ENCODE measurements at regions not wholly inside any gene's neighbourhood (a gene's known extent, or its start where the extent isn't known, plus 50 kb on each side); places are given as distances from the start of the nearest gene placed in this dataset.

DNA sequence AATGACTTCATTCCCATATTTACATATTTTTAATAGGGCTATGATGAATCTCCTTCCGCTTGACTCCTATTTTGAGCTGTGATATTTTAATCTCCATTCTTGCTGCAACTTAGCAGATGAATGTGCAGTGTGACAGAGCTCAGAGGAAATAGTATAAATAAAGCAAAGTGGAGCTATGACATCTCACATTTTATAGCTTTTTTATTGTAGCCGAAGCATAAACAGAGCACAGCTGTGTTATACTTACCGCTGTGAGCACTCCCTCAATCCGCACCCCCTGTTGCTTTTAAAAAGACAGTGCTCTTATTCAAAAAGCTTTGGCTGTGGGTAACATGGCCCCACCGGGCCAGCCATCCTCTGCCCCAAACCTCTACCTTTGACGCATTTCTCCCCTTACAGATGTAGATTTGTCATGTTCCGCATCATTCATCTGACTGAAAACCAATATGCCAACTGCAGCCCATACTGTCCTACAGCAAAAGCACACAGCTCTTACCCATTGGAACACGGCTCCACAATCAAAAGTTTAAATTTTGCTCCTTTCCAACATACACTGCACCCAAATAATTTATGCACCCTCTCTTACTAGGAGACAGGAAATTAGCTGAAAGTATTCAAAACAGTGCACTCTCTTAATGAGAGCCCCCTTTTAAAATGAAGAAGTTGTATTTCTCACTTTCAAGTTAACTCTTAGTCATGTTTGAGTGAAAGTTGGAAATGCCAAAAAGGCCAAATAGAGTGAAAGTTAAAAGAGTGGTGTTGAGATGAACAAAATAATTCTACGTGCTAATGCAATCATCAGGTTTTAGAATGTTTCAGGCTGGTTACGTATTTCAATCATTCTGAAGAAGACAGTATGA is 429.3 kb upstream of the SOX5 start:
- CTCF ChIA-PET: no interaction called here

DNA sequence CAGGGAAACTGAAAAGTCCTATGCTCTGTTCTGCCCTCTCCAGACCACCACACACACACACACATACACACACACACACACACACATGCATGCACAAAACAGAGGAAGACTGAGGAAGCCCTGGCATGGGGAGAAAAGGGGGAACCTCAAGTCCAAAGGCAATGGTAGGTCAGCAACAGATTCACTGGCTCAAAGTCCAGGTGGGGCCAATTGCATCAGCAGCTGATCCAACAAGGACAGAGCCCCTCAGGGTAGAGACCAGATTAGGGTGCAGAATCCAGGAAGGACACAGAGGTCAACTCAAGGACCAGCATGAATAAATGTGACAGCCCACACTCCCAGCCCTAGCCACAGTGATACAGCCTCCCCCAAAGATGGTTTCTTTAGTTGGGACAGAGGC is 425.0 kb upstream of the SOX5 start:
- TF ChIP-seq, protein P1, sequence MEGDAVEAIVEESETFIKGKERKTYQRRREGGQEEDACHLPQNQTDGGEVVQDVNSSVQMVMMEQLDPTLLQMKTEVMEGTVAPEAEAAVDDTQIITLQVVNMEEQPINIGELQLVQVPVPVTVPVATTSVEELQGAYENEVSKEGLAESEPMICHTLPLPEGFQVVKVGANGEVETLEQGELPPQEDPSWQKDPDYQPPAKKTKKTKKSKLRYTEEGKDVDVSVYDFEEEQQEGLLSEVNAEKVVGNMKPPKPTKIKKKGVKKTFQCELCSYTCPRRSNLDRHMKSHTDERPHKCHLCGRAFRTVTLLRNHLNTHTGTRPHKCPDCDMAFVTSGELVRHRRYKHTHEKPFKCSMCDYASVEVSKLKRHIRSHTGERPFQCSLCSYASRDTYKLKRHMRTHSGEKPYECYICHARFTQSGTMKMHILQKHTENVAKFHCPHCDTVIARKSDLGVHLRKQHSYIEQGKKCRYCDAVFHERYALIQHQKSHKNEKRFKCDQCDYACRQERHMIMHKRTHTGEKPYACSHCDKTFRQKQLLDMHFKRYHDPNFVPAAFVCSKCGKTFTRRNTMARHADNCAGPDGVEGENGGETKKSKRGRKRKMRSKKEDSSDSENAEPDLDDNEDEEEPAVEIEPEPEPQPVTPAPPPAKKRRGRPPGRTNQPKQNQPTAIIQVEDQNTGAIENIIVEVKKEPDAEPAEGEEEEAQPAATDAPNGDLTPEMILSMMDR (conservative IDR thresholded peaks at IDR 0.05; ENCODE audit: low read depth): no peak
- no peak for DNase-seq (ENCODE audit: low spot score)
- ChIA-PET CTCF (no interaction called here), POLR2A (ENCODE audit: low non-redundant PET) (no interaction called here)
- H3K27ac ChIP-seq: no peak overlapping the region

More for the DNA sequence above, 429.3 kb upstream of the SOX5 start:
- POLR2A ChIA-PET (ENCODE audit: low non-redundant PET): no interaction called here
- H3K27ac ChIP-seq: no peak overlapping the region
- no peak for DNase-seq (ENCODE audit: low spot score)
- TF ChIP-seq, protein P1 (conservative IDR thresholded peaks at IDR 0.05; ENCODE audit: low read depth): no peak

DNA sequence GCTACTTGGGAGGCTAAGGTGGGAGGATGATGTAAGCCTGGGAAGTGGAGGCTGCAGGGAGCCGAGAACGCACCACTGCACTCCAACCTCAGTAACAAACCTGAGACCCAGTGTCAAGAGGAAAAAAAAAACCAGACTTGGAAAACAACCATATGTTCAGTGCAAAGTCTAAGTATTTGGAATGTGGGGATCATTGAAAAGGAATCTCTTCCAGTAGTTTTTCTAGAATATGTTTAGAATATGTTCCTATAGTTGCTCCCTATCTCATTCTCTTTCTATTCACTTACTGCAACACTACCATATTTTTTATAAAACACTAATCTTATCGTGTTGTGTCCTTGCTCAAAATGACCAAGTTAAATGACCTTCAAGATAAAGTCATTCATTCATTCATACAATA is 423.5 kb upstream of the SOX5 start:
- no peak for DNase-seq (ENCODE audit: low spot score)
- no peak overlapping the region for H3K27ac ChIP-seq
- TF ChIP-seq, protein P1 (conservative IDR thresholded peaks at IDR 0.05; ENCODE audit: low read depth): no peak
- ChIA-PET CTCF (no interaction called here), POLR2A (ENCODE audit: low non-redundant PET) (no interaction called here)

DNA sequence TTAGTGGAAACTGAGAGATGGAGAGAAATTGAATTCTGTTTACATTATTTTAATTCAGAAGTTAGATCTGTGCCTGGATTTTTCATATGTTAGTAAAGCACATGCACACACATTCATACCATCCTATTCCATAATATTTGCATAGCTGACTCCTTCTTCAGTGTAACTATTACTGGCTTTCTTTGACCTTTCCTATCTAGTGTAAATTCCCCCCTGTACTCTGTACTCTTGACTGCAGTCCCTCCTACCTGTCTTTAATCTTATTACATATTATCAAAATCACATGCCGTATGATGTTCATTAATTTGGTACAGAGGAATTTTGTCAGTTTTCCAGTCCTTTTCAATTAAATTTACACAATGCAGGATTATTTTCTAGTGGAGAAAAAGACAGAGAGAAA is 417.0 kb upstream of the SOX5 start:
- DNase-seq (ENCODE audit: low spot score): no peak
- CTCF ChIA-PET: no interaction called here
- TF ChIP-seq, protein P1 (conservative IDR thresholded peaks at IDR 0.05; ENCODE audit: low read depth): no peak
- no peak overlapping the region for H3K27ac ChIP-seq
- POLR2A ChIA-PET (ENCODE audit: low non-redundant PET): no interaction called here

DNA sequence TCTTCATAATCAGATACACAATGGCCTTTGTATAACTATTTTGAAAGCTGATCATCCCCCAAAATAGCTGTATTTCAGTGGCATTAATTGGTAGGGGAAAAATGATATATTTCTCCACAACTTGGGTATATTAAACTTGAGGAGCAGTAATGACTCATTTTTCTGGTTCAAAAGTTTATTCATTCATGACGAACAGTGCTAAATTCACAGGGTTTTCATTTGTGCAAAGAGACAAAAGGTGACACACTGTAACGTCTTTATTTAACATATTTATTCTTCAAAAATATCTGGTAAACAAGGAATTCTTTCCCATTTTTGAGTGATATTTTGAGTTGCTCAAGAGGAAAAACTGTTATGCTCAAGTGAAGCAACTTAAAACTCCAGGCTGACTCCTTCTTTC is 415.5 kb upstream of the SOX5 start:
- H3K27ac ChIP-seq: no peak overlapping the region
- DNase-seq (ENCODE audit: low spot score): no peak
- CTCF ChIA-PET: no interaction called here
- POLR2A ChIA-PET (ENCODE audit: low non-redundant PET): no interaction called here
- TF ChIP-seq, protein P1 (conservative IDR thresholded peaks at IDR 0.05; ENCODE audit: low read depth): no peak

DNA sequence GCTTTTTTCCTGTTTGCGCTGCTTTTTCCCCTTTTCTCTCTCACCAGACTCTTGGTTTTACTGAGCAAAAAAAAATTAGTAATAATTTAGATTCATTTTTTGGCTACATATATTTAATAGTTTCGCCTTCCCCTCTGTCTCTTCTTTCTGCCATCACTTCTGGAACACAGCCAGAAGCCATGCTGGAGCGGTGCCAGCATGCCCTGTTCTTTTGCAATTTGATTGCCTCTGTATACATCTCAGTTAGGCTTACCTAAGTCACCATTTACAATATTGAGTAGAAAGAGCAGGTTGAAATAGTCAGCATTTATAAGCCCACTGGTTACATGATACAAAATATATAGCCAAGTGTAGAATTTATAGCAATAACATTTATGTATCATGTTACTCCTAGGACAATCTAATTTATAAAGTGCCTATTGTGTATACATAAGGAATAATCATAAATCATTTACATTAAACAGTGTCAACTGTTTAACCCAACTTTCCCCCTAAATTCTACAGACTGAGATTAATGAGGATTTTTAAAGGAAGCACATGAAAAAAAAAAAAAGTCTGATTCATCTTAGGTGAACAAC is 413.8 kb upstream of the SOX5 start:
- no peak overlapping the region for H3K27ac ChIP-seq
- CTCF ChIA-PET: no interaction called here
- TF ChIP-seq, protein P1 (conservative IDR thresholded peaks at IDR 0.05; ENCODE audit: low read depth): no peak
- no peak for DNase-seq (ENCODE audit: low spot score)
- POLR2A ChIA-PET (ENCODE audit: low non-redundant PET): no interaction called here
